Endothelial cell of umbilical vein (primary cell): ENCODE measurements at regions not wholly inside any gene's neighbourhood (a gene's known extent, or its start where the extent isn't known, plus 50 kb on each side); places are given as distances from the start of the nearest gene placed in this dataset.

Experiments
- BruUV-seq: library from RNA; stranded (reverse); fragments of 400-500 nt; replicated peaks from 2 replicates; lab custom pipeline; 2021; lab: Mats Ljungman, UMichigan
- CTCF ChIA-PET: fragments of 300-600, 350-600 bp; sonication (Branson Sonifier 250); formaldehyde crosslinking; loops from one replicate; lab custom pipeline; 2021; ENCODE audit warnings: antibody characterized with exemption, inconsistent platforms; lab: Charles Lee
- POLR2A ChIA-PET: fragments of 300-600, 350-600 bp; sonication (Branson Sonifier 250); formaldehyde crosslinking; loops from one replicate; lab custom pipeline; 2021; ENCODE audit warnings: antibody characterized with exemption, inconsistent platforms; lab: Charles Lee
- DNase-seq: peaks from one replicate; pipeline ENCODE4 v3.0.0-alpha.2; 2011; ENCODE audit warnings: low read depth, low spot score
- FAIRE-seq: peaks from 2 replicates; lab custom pipeline; 2011; peaks lifted over from hg19 to GRCh38; lab: Jason Lieb, UNC
- H2AFZ ChIP-seq: 2 replicates; pipeline ENCODE4 v1.6.0; 2012; ENCODE audit warnings: low read depth, low read length, control low read depth, inconsistent platforms
- H3K27ac ChIP-seq: 2 replicates; pipeline ENCODE4 v1.5.1; 2011; ENCODE audit warnings: low read depth, mild to moderate bottlenecking, control low read depth, low read length, moderate library complexity; ENCODE audit not compliant: insufficient read depth
- H3K27me3 ChIP-seq, 2 experiments: 2 replicates each; pipeline versions ENCODE4 v1.6.0 to v1.6.1; 2011; ENCODE audit warnings: low read length in 2 of 2, mixed read lengths in 1 of 2; ENCODE audit not compliant: control insufficient read depth in 2 of 2, insufficient read depth in 2 of 2
- H3K36me3 ChIP-seq, 2 experiments: 2 replicates in 1 of 2; 3 replicates in 1 of 2; pipeline ENCODE4 v1.5.1; 2011; ENCODE audit warnings: low read length in 2 of 2, mild to moderate bottlenecking in 1 of 2, moderate library complexity in 1 of 2; ENCODE audit not compliant: control insufficient read depth in 2 of 2, insufficient read depth in 2 of 2; ENCODE audit errors: extremely low read depth in 1 of 2
- H3K4me1 ChIP-seq: 3 replicates; pipeline ENCODE4 v1.5.1; 2011; ENCODE audit warnings: mild to moderate bottlenecking, low read length; ENCODE audit not compliant: control insufficient read depth, insufficient read depth; ENCODE audit errors: extremely low read depth
- H3K4me2 ChIP-seq: 2 replicates; pipeline ENCODE4 v1.6.1; 2011; ENCODE audit warnings: low read length, control low read depth, mixed read lengths; ENCODE audit not compliant: insufficient read depth
- H3K4me3 ChIP-seq, 3 experiments: fragments of 200-600 bp in 1 of 3; sonication (generic), shearing (Covaris generic) in 1 of 3; replicated peaks in 1 of 3; 2 replicates each; pipeline ENCODE4 v1.5.1; 2011 to 2016; ENCODE audit warnings: control low read depth in 3 of 3, low read length in 3 of 3, mild to moderate bottlenecking in 2 of 3, inconsistent platforms in 1 of 3, low read depth in 1 of 3, moderate library complexity in 1 of 3; ENCODE audit not compliant: insufficient read depth in 1 of 3
- H3K79me2 ChIP-seq: 2 replicates; pipeline ENCODE4 v1.6.0; 2012; ENCODE audit warnings: low read length, inconsistent platforms; ENCODE audit not compliant: control insufficient read depth, insufficient read depth
- H3K9ac ChIP-seq: replicated peaks from 2 replicates; pipeline ENCODE3; 2011; ENCODE audit warnings: low read length, control low read depth; ENCODE audit not compliant: insufficient read depth; ENCODE audit errors: extremely low read depth
- H3K9me1 ChIP-seq: replicated peaks from 3 replicates; pipeline ENCODE4 v1.6.0; 2011; ENCODE audit warnings: mild to moderate bottlenecking, low read length; ENCODE audit not compliant: control insufficient read depth, insufficient read depth; ENCODE audit errors: extremely low read depth
- H3K9me3 ChIP-seq: replicated peaks from 2 replicates; pipeline ENCODE4 v1.5.1; 2012; ENCODE audit warnings: low read length, inconsistent platforms; ENCODE audit not compliant: control insufficient read depth, insufficient read depth
- H4K20me1 ChIP-seq: replicated peaks from 2 replicates; pipeline ENCODE3; 2011; ENCODE audit warnings: mild to moderate bottlenecking, low read length; ENCODE audit not compliant: control insufficient read depth, insufficient read depth; ENCODE audit errors: extremely low read depth
- EZH2 ChIP-seq: IDR thresholded peaks from 2 replicates; pipeline ENCODE4 v1.6.1; 2012; ENCODE audit warnings: borderline replicate concordance, low read depth, mild to moderate bottlenecking, moderate library complexity, low read length, inconsistent platforms; ENCODE audit not compliant: severe bottlenecking
- FOS ChIP-seq: IDR thresholded peaks from 2 replicates; pipeline ENCODE4 v1.6.1; 2011; ENCODE audit warnings: mild to moderate bottlenecking, low read length, moderate library complexity, borderline replicate concordance; ENCODE audit not compliant: insufficient read depth
- GATA2 ChIP-seq: IDR thresholded peaks from 2 replicates; pipeline ENCODE4 v1.7.0; 2011; ENCODE audit warnings: low read depth, mild to moderate bottlenecking, moderate library complexity, mixed read lengths, low read length; ENCODE audit not compliant: insufficient read length, insufficient read depth
- JUN ChIP-seq: IDR thresholded peaks from 2 replicates; pipeline ENCODE4 v1.6.1; 2011; ENCODE audit warnings: borderline replicate concordance, low read depth; ENCODE audit not compliant: insufficient read length, insufficient read depth
- MYC ChIP-seq: IDR thresholded peaks from one replicate; pipeline ENCODE4 v1.6.1; 2011; ENCODE audit warnings: mild to moderate bottlenecking, low read depth, low read length
- POLR2A ChIP-seq: IDR thresholded peaks from 2 replicates; pipeline ENCODE4 v1.6.1; 2012; ENCODE audit warnings: low read depth, mild to moderate bottlenecking, control low read depth, low read length
- POLR2AphosphoS5 ChIP-seq: IDR thresholded peaks from 2 replicates; pipeline ENCODE4 v1.6.1; 2012; ENCODE audit warnings: low read depth, mild to moderate bottlenecking, control low read depth, low read length, moderate library complexity; ENCODE audit not compliant: insufficient read depth
- dilution Hi-C: fragments of 300-500 bp; cut with MboI; formaldehyde crosslinking; loops from one replicate; pipeline ENCODE4 v1.15.0; 2019; ENCODE audit warnings: low sequenced_read_pairs; ENCODE audit not compliant: extremely low pct_ligation_motif_present
- intact Hi-C: fragments of 100-400 bp; cut with micrococcal nuclease; formaldehyde crosslinking; loops from one replicate; pipeline ENCODE4 v1.10.0; 2022
- TF ChIP-seq, protein P1 (sequence below), 2 donors: IDR thresholded peaks; 1 replicate in 1 of 2; 2 replicates in 1 of 2; pipeline ENCODE4 v1.5.1; 2011; ENCODE audit warnings: low read length in 2 of 2, mild to moderate bottlenecking in 2 of 2, moderate library complexity in 2 of 2, control low read depth in 1 of 2, inconsistent platforms in 1 of 2, low read depth in 1 of 2; ENCODE audit not compliant: insufficient read depth in 1 of 2; ENCODE audit errors: extremely low read depth in 1 of 2

DNA sequence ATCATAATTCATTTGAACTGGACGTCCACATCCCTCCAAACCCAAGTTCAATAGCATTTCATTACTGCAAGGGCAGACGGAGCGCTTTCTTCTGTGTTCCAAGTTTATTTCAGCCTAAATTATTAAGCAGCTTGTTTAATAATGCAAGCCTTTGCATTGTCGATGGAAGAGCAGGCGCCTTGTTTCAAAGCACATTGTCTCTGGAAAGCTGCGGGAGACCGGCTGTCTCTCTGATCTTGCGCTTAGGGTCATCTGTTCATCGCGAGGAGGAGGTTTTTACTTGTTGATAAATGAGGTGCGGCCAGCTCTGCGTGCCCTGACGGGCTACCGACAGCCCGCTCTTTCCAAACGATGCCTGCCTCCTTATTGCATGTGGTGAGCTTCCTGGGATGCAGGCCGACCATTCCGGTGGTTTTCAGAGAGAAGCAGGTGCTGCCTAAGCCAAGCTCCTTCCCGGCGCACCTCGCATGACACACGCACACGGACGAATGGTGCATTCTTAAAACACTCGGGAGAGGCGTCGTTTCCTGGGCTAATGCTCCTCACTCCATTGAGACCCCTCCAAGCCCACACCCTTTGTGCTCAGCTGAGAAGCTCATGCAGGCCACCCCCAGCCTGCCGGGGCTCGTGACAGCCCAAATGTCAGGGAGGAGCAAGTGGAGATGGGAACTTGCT, 456.9 kb downstream of the BRD1 start:
- FAIRE-seq, result no peak
- H3K27ac ChIP-seq, result no peak overlapping the region
- no peaks in the 10 kb centered on the region for H3K79me2 ChIP-seq
- intact Hi-C loops, result no loop called here
- no peaks in the 10 kb centered on the region for H3K36me3 ChIP-seq
- H3K27me3 ChIP-seq, result no peaks in the 10 kb centered on the region
- no peak overlapping the region for H3K4me3 ChIP-seq
- no peak for DNase-seq
- no peak overlapping the region for H3K4me2 ChIP-seq
- H2AFZ ChIP-seq, result no peak overlapping the region
- no peak overlapping the region for H3K9ac ChIP-seq
- dilution Hi-C loops, result no loop called here
- no peak for TF ChIP-seq POLR2AphosphoS5
- no peak for TF ChIP-seq FOS
- no peak for TF ChIP-seq MYC
- TF ChIP-seq JUN, result no peak
- no peak for TF ChIP-seq EZH2
- TF ChIP-seq, protein P1, sequence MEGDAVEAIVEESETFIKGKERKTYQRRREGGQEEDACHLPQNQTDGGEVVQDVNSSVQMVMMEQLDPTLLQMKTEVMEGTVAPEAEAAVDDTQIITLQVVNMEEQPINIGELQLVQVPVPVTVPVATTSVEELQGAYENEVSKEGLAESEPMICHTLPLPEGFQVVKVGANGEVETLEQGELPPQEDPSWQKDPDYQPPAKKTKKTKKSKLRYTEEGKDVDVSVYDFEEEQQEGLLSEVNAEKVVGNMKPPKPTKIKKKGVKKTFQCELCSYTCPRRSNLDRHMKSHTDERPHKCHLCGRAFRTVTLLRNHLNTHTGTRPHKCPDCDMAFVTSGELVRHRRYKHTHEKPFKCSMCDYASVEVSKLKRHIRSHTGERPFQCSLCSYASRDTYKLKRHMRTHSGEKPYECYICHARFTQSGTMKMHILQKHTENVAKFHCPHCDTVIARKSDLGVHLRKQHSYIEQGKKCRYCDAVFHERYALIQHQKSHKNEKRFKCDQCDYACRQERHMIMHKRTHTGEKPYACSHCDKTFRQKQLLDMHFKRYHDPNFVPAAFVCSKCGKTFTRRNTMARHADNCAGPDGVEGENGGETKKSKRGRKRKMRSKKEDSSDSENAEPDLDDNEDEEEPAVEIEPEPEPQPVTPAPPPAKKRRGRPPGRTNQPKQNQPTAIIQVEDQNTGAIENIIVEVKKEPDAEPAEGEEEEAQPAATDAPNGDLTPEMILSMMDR (IDR thresholded peaks at IDR 0.05; ENCODE audit: extremely low read depth in 1 of 2, insufficient read depth in 1 of 2, low read depth in 1 of 2, low read length in 2 of 2), result no peak
- no peak for TF ChIP-seq GATA2
- no peak for TF ChIP-seq POLR2A
- CTCF ChIA-PET, result no interaction called here
- no peaks in the 10 kb centered on the region for H3K9me1 ChIP-seq
- POLR2A ChIA-PET, result no interaction called here
- BruUV-seq, result no TSS peak
- no peaks in the 10 kb centered on the region for H3K4me1 ChIP-seq
- no peaks in the 10 kb centered on the region for H4K20me1 ChIP-seq
- H3K9me3 ChIP-seq, result peaks cover 11% of the 10 kb centered on the region
